GM23338 (cell line): ENCODE measurements at regions not wholly inside any gene's neighbourhood (a gene's known extent, or its start where the extent isn't known, plus 50 kb on each side); places are given as distances from the start of the nearest gene placed in this dataset.

Experiments used
- ATAC-seq: fragments of 200-7000 bp; cut with Tn5 transposase; 3 replicates; pipeline ENCODE4 v1.9.1; 2020
- DNase-seq: peaks from one replicate; pipeline ENCODE4 v3.0.0-alpha.2; 2015; ENCODE audit warnings: low spot score
- H2AFZ ChIP-seq: fragments of 200-600 bp; sonication (generic); 2 replicates; pipeline ENCODE4 v1.8.0; 2016; ENCODE audit warnings: antibody characterized with exemption, mild to moderate bottlenecking, moderate library complexity
- H3F3A ChIP-seq: fragments of 200-600 bp; sonication (generic); replicated peaks from 2 replicates; pipeline ENCODE4 v1.8.0; 2017; ENCODE audit warnings: antibody characterized with exemption, mixed run types, low read depth
- H3K27ac ChIP-seq: fragments of 200-600 bp; sonication (generic); 2 replicates; pipeline ENCODE4 v1.6.1; 2016; ENCODE audit warnings: low read depth
- H3K27me3 ChIP-seq: fragments of 200-600 bp; sonication (generic); 2 replicates; pipeline ENCODE4 v1.8.0; 2016; ENCODE audit warnings: mild to moderate bottlenecking, mixed run types, moderate library complexity; ENCODE audit not compliant: insufficient read depth
- H3K36me3 ChIP-seq: fragments of 200-600 bp; sonication (generic); 2 replicates; pipeline ENCODE4 v1.8.0; 2016; ENCODE audit warnings: mild to moderate bottlenecking; ENCODE audit not compliant: insufficient read depth
- H3K4me1 ChIP-seq: fragments of 200-600 bp; sonication (generic); 2 replicates; pipeline ENCODE4 v1.8.0; 2016; ENCODE audit warnings: mild to moderate bottlenecking, moderate library complexity; ENCODE audit not compliant: insufficient read depth
- H3K4me2 ChIP-seq: fragments of 200-600 bp; sonication (generic); 2 replicates; pipeline ENCODE4 v1.7.1; 2017; ENCODE audit warnings: mixed run types
- H3K4me3 ChIP-seq: fragments of 200-600 bp; sonication (generic); 2 replicates; pipeline ENCODE4 v1.6.1; 2016; ENCODE audit warnings: mixed run types
- H3K79me2 ChIP-seq: fragments of 200-600 bp; sonication (generic); replicated peaks from 2 replicates; pipeline ENCODE4 v1.8.0; 2017; ENCODE audit warnings: mild to moderate bottlenecking; ENCODE audit not compliant: insufficient read depth
- H3K9me2 ChIP-seq: fragments of 200-600 bp; sonication (generic); 2 replicates; pipeline ENCODE4 v1.8.0; 2017; ENCODE audit not compliant: insufficient read depth
- H4K20me1 ChIP-seq: fragments of 200-600 bp; sonication (generic); replicated peaks from 2 replicates; pipeline ENCODE4 v1.8.0; 2017; ENCODE audit warnings: mild to moderate bottlenecking; ENCODE audit not compliant: insufficient read depth
- H3K27ac Mint-ChIP-seq: 2 replicates; pipeline ENCODE4 v1.8.0; 2020; ENCODE audit warnings: inconsistent platforms, mild to moderate bottlenecking, moderate library complexity, mixed read lengths
- H3K27me3 Mint-ChIP-seq: 3 replicates; pipeline ENCODE4 v1.8.0; 2022; ENCODE audit warnings: low read depth, mild to moderate bottlenecking, moderate library complexity, mixed read lengths, inconsistent platforms; ENCODE audit not compliant: insufficient read depth, poor library complexity
- H3K36me3 Mint-ChIP-seq: 3 replicates; pipeline ENCODE4 v1.8.0; 2021; ENCODE audit warnings: low read depth, mild to moderate bottlenecking, inconsistent platforms, moderate library complexity, mixed read lengths
- H3K4me1 Mint-ChIP-seq: 3 replicates; pipeline ENCODE4 v1.8.0; 2020; ENCODE audit warnings: mild to moderate bottlenecking, inconsistent platforms, mixed read lengths
- H3K4me3 Mint-ChIP-seq: 3 replicates; pipeline ENCODE4 v1.8.0; 2021; ENCODE audit warnings: moderate library complexity, mild to moderate bottlenecking, inconsistent platforms, mixed read lengths
- H3K9me3 Mint-ChIP-seq: 3 replicates; pipeline ENCODE4 v1.8.0; 2020; ENCODE audit warnings: moderate library complexity, mild to moderate bottlenecking, inconsistent platforms, mixed read lengths
- CREB1 ChIP-seq: fragments of 250-450 bp; sonication (Bioruptor Pico); IDR thresholded peaks from 2 replicates; pipeline ENCODE4 v1.5.0; 2020; ENCODE audit warnings: low read depth, mild to moderate bottlenecking, moderate library complexity
- EZH2 ChIP-seq: fragments of 200-600 bp; sonication (generic); IDR thresholded peaks from one replicate; pipeline ENCODE4 v1.8.0; 2017; ENCODE audit warnings: antibody characterized with exemption, mild to moderate bottlenecking, low read depth; ENCODE audit not compliant: unreplicated experiment
- JUNB ChIP-seq: IDR thresholded peaks from one replicate; pipeline ENCODE4 v1.6.1; 2016; ENCODE audit warnings: antibody characterized with exemption; ENCODE audit not compliant: unreplicated experiment
- NANOG ChIP-seq: IDR thresholded peaks from 2 replicates; pipeline ENCODE4 v1.6.1; 2016; ENCODE audit warnings: antibody characterized with exemption, borderline replicate concordance
- POLR2AphosphoS5 ChIP-seq: IDR thresholded peaks from 2 replicates; pipeline ENCODE4 v1.6.1; 2016; ENCODE audit warnings: antibody characterized with exemption, low read depth
- STAT1 ChIP-seq: IDR thresholded peaks from one replicate; pipeline ENCODE4 v1.6.1; 2016; ENCODE audit warnings: antibody characterized with exemption; ENCODE audit not compliant: unreplicated experiment
- ZNF114 ChIP-seq: fragments of 250-450 bp; sonication (Bioruptor Pico); IDR thresholded peaks from 2 replicates; pipeline ENCODE4 v1.5.0; 2020; ENCODE audit warnings: mild to moderate bottlenecking, moderate library complexity
- TF ChIP-seq, protein P1 (sequence below): fragments of 250-450 bp; sonication (Bioruptor Pico); IDR thresholded peaks from 2 replicates; pipeline ENCODE4 v1.5.0; 2020; ENCODE audit warnings: mild to moderate bottlenecking, moderate library complexity
- TF ChIP-seq, protein P2 (sequence below): IDR thresholded peaks from 2 replicates; pipeline ENCODE4 v1.6.1; 2016; ENCODE audit warnings: antibody characterized with exemption
- TF ChIP-seq, protein P3 (sequence below): IDR thresholded peaks from one replicate; pipeline ENCODE4 v1.6.1; 2018; ENCODE audit warnings: antibody characterized with exemption; ENCODE audit not compliant: unreplicated experiment
- TF ChIP-seq, protein P4 (sequence below), 2 experiments: fragments of 200-600 bp in 1 of 2; sonication (generic) in 1 of 2; conservative IDR thresholded peaks; 2 replicates each; pipeline versions ENCODE4 v1.5.1 to v1.6.1; 2016 to 2017; ENCODE audit warnings: antibody characterized with exemption in 2 of 2, low read depth in 2 of 2, mild to moderate bottlenecking in 2 of 2, moderate library complexity in 1 of 2

DNA sequence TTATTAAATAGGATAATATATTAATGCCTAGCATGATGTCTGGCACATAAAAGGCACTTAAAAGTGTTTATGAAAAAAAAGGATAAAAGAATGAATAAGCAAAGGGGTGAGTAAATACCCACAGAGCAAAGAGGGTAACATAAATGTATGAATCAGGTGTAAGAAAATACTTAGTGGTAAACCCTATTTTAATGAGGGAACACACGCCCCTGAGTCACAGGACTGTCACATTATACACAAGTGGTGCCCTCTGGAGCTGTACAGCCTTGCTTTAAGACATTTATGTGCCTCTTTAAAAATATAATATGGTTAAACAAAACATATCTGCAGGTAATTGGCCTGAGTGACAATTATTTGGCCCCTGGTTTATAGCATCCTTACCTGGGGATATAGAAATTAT lies 78.1 kb upstream of the PTBP2 start (continued):
- TF ChIP-seq, protein P1, sequence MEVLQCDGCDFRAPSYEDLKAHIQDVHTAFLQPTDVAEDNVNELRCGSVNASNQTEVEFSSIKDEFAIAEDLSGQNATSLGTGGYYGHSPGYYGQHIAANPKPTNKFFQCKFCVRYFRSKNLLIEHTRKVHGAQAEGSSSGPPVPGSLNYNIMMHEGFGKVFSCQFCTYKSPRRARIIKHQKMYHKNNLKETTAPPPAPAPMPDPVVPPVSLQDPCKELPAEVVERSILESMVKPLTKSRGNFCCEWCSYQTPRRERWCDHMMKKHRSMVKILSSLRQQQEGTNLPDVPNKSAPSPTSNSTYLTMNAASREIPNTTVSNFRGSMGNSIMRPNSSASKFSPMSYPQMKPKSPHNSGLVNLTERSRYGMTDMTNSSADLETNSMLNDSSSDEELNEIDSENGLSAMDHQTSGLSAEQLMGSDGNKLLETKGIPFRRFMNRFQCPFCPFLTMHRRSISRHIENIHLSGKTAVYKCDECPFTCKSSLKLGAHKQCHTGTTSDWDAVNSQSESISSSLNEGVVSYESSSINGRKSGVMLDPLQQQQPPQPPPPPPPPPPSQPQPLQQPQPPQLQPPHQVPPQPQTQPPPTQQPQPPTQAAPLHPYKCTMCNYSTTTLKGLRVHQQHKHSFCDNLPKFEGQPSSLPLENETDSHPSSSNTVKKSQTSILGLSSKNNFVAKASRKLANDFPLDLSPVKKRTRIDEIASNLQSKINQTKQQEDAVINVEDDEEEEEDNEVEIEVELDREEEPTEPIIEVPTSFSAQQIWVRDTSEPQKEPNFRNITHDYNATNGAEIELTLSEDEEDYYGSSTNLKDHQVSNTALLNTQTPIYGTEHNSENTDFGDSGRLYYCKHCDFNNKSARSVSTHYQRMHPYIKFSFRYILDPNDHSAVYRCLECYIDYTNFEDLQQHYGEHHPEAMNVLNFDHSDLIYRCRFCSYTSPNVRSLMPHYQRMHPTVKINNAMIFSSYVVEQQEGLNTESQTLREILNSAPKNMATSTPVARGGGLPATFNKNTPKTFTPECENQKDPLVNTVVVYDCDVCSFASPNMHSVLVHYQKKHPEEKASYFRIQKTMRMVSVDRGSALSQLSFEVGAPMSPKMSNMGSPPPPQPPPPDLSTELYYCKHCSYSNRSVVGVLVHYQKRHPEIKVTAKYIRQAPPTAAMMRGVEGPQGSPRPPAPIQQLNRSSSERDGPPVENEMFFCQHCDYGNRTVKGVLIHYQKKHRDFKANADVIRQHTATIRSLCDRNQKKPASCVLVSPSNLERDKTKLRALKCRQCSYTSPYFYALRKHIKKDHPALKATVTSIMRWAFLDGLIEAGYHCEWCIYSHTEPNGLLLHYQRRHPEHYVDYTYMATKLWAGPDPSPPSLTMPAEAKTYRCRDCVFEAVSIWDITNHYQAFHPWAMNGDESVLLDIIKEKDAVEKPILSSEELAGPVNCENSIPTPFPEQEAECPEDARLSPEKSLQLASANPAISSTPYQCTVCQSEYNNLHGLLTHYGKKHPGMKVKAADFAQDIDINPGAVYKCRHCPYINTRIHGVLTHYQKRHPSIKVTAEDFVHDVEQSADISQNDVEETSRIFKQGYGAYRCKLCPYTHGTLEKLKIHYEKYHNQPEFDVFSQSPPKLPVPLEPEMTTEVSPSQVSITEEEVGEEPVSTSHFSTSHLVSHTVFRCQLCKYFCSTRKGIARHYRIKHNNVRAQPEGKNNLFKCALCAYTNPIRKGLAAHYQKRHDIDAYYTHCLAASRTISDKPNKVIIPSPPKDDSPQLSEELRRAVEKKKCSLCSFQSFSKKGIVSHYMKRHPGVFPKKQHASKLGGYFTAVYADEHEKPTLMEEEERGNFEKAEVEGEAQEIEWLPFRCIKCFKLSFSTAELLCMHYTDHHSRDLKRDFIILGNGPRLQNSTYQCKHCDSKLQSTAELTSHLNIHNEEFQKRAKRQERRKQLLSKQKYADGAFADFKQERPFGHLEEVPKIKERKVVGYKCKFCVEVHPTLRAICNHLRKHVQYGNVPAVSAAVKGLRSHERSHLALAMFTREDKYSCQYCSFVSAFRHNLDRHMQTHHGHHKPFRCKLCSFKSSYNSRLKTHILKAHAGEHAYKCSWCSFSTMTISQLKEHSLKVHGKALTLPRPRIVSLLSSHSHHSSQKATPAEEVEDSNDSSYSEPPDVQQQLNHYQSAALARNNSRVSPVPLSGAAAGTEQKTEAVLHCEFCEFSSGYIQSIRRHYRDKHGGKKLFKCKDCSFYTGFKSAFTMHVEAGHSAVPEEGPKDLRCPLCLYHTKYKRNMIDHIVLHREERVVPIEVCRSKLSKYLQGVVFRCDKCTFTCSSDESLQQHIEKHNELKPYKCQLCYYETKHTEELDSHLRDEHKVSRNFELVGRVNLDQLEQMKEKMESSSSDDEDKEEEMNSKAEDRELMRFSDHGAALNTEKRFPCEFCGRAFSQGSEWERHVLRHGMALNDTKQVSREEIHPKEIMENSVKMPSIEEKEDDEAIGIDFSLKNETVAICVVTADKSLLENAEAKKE (CRISPR knock-in tag): no peak
- TF ChIP-seq CREB1 (CRISPR knock-in tag): no peak
- TF ChIP-seq POLR2AphosphoS5: no peak
- no peak for TF ChIP-seq STAT1

DNA sequence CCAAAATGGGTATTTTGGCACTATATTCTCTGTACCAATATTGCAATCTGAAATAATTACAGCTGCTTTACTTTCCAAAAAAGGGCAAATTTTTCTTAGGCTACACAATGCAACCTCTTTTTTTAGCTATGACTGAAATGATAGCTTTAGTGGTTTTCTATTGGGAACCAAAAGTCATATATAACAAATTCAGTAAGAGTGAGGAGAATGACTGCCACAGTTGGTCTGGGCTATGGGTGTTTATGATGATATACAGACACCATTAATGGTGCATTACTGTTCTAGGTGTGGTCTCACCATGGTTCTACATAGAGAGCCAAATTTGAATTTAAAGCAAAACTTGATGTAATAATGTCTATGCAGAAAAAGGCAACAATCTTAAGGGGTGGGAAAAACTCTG lies 72.3 kb upstream of the PTBP2 start:
- no peak overlapping the region for H3K4me2 ChIP-seq
- H2AFZ ChIP-seq: no peak overlapping the region
- DNase-seq: no peak
- H3K27me3 ChIP-seq: no peaks in the 10 kb centered on the region
- TF ChIP-seq NANOG (no peak), JUNB (no peak), ZNF114 (CRISPR knock-in tag) (no peak), EZH2 (no peak)
- TF ChIP-seq, protein P2, sequence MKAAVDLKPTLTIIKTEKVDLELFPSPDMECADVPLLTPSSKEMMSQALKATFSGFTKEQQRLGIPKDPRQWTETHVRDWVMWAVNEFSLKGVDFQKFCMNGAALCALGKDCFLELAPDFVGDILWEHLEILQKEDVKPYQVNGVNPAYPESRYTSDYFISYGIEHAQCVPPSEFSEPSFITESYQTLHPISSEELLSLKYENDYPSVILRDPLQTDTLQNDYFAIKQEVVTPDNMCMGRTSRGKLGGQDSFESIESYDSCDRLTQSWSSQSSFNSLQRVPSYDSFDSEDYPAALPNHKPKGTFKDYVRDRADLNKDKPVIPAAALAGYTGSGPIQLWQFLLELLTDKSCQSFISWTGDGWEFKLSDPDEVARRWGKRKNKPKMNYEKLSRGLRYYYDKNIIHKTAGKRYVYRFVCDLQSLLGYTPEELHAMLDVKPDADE: no peak
- TF ChIP-seq, protein P3, sequence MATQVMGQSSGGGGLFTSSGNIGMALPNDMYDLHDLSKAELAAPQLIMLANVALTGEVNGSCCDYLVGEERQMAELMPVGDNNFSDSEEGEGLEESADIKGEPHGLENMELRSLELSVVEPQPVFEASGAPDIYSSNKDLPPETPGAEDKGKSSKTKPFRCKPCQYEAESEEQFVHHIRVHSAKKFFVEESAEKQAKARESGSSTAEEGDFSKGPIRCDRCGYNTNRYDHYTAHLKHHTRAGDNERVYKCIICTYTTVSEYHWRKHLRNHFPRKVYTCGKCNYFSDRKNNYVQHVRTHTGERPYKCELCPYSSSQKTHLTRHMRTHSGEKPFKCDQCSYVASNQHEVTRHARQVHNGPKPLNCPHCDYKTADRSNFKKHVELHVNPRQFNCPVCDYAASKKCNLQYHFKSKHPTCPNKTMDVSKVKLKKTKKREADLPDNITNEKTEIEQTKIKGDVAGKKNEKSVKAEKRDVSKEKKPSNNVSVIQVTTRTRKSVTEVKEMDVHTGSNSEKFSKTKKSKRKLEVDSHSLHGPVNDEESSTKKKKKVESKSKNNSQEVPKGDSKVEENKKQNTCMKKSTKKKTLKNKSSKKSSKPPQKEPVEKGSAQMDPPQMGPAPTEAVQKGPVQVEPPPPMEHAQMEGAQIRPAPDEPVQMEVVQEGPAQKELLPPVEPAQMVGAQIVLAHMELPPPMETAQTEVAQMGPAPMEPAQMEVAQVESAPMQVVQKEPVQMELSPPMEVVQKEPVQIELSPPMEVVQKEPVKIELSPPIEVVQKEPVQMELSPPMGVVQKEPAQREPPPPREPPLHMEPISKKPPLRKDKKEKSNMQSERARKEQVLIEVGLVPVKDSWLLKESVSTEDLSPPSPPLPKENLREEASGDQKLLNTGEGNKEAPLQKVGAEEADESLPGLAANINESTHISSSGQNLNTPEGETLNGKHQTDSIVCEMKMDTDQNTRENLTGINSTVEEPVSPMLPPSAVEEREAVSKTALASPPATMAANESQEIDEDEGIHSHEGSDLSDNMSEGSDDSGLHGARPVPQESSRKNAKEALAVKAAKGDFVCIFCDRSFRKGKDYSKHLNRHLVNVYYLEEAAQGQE: no peak
- TF ChIP-seq, protein P4, sequence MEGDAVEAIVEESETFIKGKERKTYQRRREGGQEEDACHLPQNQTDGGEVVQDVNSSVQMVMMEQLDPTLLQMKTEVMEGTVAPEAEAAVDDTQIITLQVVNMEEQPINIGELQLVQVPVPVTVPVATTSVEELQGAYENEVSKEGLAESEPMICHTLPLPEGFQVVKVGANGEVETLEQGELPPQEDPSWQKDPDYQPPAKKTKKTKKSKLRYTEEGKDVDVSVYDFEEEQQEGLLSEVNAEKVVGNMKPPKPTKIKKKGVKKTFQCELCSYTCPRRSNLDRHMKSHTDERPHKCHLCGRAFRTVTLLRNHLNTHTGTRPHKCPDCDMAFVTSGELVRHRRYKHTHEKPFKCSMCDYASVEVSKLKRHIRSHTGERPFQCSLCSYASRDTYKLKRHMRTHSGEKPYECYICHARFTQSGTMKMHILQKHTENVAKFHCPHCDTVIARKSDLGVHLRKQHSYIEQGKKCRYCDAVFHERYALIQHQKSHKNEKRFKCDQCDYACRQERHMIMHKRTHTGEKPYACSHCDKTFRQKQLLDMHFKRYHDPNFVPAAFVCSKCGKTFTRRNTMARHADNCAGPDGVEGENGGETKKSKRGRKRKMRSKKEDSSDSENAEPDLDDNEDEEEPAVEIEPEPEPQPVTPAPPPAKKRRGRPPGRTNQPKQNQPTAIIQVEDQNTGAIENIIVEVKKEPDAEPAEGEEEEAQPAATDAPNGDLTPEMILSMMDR (conservative IDR thresholded peaks at IDR 0.05; ENCODE audit: low read depth in 2 of 2): no peak
- Mint-ChIP-seq H3K4me1 (peaks cover 3% of the 10 kb centered on the region; the same call in 1 of the 3 replicates), H3K9me3 (peaks cover 15% of the 10 kb centered on the region), H3K4me3 (no peak overlapping the region), H3K27ac (no peak overlapping the region), H3K27me3 (peaks cover 1% of the 10 kb centered on the region), H3K36me3 (peaks cover 14% of the 10 kb centered on the region)
- no peaks in the 10 kb centered on the region for H4K20me1 ChIP-seq
- H3K36me3 ChIP-seq: no peaks in the 10 kb centered on the region
- H3F3A ChIP-seq: no peaks in the 10 kb centered on the region
- H3K27ac ChIP-seq: no peak overlapping the region
- no peak for ATAC-seq
- H3K79me2 ChIP-seq: no peaks in the 10 kb centered on the region
- H3K4me1 ChIP-seq: no peaks in the 10 kb centered on the region
- no peaks in the 10 kb centered on the region for H3K9me2 ChIP-seq
- H3K4me3 ChIP-seq: no peak overlapping the region
